IPS-15b (cell line): ENCODE measurements at regions not wholly inside any gene's neighbourhood (a gene's known extent, or its start where the extent isn't known, plus 50 kb on each side); places are given as distances from the start of the nearest gene placed in this dataset.
A peak's percentile ranks its signal among the peaks of the same experiment; 100 is the strongest.

Experiments
- H3K27me3 ChIP-seq: one replicate; pipeline ENCODE4 v1.6.1; 2013; ENCODE audit warnings: low read length; ENCODE audit not compliant: control insufficient read depth, insufficient read depth
- H3K36me3 ChIP-seq: one replicate; pipeline ENCODE4 v1.6.1; 2013; ENCODE audit warnings: low read length; ENCODE audit not compliant: control insufficient read depth, insufficient read depth
- H3K4me1 ChIP-seq: one replicate; pipeline ENCODE4 v1.6.1; 2013; ENCODE audit warnings: mild to moderate bottlenecking, low read length; ENCODE audit not compliant: control insufficient read depth, insufficient read depth
- H3K4me3 ChIP-seq: one replicate; pipeline ENCODE4 v1.5.1; 2013; ENCODE audit warnings: low read depth, low read length
- H3K9ac ChIP-seq: one replicate; pipeline ENCODE4 v1.6.1; 2013; ENCODE audit warnings: low read depth, mild to moderate bottlenecking, low read length
- H3K9me3 ChIP-seq: one replicate; pipeline ENCODE4 v1.6.1; 2013; ENCODE audit warnings: mild to moderate bottlenecking, low read length; ENCODE audit not compliant: control insufficient read depth, insufficient read depth

GRCh38 chr11:134466610-134467567, 54.8 kb upstream of the B3GAT1 start:
- H3K9ac ChIP-seq: no peak overlapping the region
- peaks cover 18% of the 10 kb centered on the region for H3K27me3 ChIP-seq
- H3K9me3 ChIP-seq: no peaks in the 10 kb centered on the region
- H3K36me3 ChIP-seq: no peaks in the 10 kb centered on the region
- no peak overlapping the region for H3K4me3 ChIP-seq
- peaks cover 4% of the 10 kb centered on the region for H3K4me1 ChIP-seq

DNA sequence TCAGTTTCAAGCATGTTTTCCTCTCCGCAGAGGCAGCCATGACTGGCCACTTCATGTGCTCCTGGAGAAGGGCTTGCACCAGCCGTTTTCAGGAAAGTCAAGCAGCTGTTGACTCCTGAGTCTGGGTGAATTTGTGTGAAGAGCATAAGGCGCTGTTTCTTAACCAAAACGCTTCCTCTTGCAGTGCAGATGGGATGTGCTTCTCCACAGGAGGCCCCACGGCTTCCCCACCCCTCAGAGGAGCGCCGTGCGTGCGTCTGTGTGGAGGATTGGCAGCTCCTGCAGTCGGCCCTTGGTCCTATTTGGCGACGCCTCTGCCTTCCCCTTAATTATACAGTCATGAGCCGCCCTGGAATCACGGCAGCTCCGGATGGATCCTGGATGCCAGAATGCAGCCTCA, 54.1 kb upstream of the B3GAT1 start:
- Histone ChIP-seq H3K4me1 (peaks cover 4% of the 10 kb centered on the region), H3K9ac (no peak overlapping the region), H3K4me3 (peak overlapping the region; percentile 6), H3K36me3 (no peaks in the 10 kb centered on the region), H3K9me3 (no peaks in the 10 kb centered on the region), H3K27me3 (peaks cover 20% of the 10 kb centered on the region)

- Histone ChIP-seq H3K9ac (no peak overlapping the region), H3K4me1 (peaks cover 6% of the 10 kb centered on the region), H3K9me3 (no peaks in the 10 kb centered on the region), H3K36me3 (no peaks in the 10 kb centered on the region), H3K4me3 (no peak overlapping the region), H3K27me3 (peaks cover 20% of the 10 kb centered on the region)
These were observed 53.1 kb upstream of the B3GAT1 start for GRCh38 chr11:134464981-134465730.

DNA sequence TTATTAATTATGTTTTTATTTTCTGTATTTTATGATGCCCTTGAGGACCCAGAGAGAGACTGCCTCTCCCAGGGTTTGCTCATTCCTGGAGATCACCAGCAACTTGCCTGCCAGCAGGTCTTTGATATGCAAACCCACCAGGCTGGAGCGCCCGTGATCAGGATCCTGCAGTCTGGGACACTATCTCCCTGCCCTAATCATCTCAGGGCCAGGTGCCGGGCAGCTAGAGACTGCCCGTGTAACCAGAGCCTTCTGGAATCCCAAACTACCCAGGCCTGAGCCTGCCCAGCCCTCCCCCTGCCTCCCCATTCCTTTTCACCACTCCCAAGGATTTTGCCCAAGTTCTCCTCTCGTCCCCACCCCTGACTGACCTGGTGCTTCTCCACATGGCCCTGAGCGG, 52.2 kb upstream of the B3GAT1 start:
- H3K36me3 ChIP-seq: no peaks in the 10 kb centered on the region
- no peak overlapping the region for H3K9ac ChIP-seq
- no peak overlapping the region for H3K4me3 ChIP-seq
- no peaks in the 10 kb centered on the region for H3K9me3 ChIP-seq
- peaks cover 20% of the 10 kb centered on the region for H3K27me3 ChIP-seq
- peaks cover 7% of the 10 kb centered on the region for H3K4me1 ChIP-seq

DNA sequence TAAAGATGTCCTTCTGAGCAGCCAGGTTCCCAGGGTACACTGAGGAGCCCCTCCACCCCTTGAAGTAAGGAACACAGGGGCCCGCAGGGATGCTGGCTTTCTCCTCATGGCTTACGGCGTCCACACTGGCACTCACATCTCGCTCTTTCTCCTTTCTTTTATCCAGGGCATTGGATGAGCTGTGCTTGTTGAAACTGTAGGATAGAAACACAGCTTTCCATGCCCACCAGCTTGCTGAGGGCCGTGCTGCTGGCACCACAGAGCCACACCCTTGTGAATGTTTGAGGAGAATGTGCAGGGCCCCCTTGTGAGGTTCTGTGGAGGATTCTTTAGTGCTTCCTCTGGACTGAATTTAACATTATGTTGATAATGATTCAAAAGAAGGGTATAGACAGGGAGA, 51.7 kb upstream of the B3GAT1 start:
- no peaks in the 10 kb centered on the region for H3K36me3 ChIP-seq

More for the DNA sequence above, 51.7 kb upstream of the B3GAT1 start:
- Histone ChIP-seq H3K9me3 (no peaks in the 10 kb centered on the region), H3K9ac (no peak overlapping the region), H3K4me3 (no peak overlapping the region), H3K27me3 (peaks cover 20% of the 10 kb centered on the region), H3K4me1 (peaks cover 7% of the 10 kb centered on the region)
